GM19438 (cell line): ENCODE measurements at regions not wholly inside any gene's neighbourhood (a gene's known extent, or its start where the extent isn't known, plus 50 kb on each side); places are given as distances from the start of the nearest gene placed in this dataset.
"Not testable (repeated sequence)": the region's sequence is repeated elsewhere in the genome, so short reads cannot be mapped to it uniquely, and the experiment has no call there.

Experiments used
- ATAC-seq: cut with Tn5 transposase; IDR thresholded peaks from one replicate; pipeline ENCODE4 v1.9.1; 2021; ENCODE audit warnings: low read depth; ENCODE audit not compliant: unreplicated experiment

GRCh38 chr5:112566251-112566650 is 147.2 kb upstream of the EPB41L4A start:
- ATAC-seq, result no peak

DNA sequence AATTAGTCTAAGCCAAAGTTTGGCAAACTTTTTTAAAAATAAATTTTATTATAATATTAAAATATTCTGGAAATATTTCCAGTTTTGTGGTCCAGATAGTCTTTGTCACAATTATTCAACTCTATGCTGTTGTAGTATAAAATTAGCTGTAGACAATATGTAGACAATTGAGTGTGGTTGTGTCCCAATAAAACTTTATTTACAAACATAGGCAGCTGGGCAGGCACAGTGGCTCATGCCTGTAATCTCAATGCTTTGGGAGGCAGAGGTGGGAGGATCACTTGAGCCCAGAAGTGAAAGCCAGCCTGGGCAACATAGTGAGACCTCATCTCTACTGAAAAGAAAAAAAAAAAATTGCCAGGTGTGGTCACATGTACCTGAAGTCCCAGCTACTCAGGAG is 150.5 kb upstream of the EPB41L4A start:
- ATAC-seq, result no peak

DNA sequence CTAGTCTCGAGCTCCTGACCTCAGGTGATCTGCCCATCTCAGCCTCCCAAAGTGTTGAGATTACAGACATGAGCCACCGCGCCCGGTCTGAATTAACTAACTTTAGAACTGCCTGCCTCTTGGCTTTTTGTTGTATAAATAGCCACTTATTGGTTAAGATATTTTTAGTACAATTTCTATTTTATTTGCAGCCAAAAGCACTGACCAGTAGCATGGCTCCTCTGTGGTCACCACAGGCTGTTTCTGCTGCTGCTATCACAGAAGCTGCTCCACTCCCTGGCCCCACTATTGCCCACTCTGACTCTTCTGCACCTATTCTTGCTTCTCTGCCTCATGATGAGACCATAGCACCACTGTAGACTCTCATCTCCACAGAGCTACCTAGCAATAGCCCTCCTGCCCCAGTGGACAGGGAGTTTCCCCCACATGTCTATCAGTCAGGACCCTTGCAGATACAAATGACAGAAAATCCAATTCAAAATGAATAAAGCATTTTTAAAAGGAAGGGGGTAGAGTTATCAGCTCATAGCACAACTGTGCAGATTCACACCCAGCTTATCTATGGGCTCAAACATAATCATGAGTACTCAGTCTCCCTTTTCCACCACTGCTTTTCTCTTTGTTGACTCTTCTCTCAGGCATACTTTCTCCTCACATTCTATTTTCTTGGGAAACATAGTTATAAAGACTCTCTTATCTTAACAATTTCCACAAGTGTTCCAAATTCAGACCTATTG is 151.8 kb upstream of the EPB41L4A start:
- ATAC-seq, result no peak

DNA sequence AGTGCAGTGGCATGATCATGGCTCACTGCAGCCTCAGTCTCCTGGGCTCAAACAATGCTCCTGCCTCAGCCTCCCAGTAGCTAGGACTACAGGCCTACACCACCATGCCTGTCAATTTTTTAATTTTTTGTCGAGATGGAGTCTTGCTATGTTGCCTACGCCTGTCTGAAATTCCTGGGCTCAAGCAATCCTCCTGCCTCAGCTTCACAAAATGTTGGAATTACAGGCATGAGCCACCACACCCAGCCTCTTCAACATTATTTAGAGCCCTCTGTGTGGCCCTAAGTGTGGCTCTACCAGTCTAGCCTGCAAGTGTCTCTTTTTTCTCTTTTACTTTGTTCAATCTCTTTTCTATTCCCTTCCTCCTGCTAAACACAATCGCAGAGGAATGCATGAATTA is 154.4 kb upstream of the EPB41L4A start:
- ATAC-seq, result no peak

DNA sequence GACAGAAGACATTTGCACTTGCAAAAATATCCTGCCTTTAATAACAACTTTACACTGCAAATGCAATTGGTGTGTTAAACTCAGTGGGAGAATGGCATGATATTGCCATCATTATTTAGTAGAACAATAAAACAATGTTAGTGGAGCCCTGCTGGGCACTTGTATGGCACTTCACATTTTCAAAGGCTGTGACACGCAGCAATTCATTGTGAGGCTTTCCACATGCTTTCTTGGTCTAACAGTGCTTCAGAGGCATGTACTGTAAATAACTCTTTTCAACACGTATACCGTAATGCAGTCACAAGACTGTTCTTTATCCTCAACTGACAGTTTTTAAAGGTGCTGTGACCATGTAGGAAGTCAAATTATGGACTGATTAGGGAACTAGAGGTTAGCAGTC is 155.5 kb upstream of the EPB41L4A start:
- ATAC-seq, result no peak

- ATAC-seq, result no peak
Observed at GRCh38 chr5:112576298-112576925, 157.3 kb upstream of the EPB41L4A start.

GRCh38 chr5:112579599-112580170 is 158.0 kb upstream of the APC start:
- no peak for ATAC-seq

DNA sequence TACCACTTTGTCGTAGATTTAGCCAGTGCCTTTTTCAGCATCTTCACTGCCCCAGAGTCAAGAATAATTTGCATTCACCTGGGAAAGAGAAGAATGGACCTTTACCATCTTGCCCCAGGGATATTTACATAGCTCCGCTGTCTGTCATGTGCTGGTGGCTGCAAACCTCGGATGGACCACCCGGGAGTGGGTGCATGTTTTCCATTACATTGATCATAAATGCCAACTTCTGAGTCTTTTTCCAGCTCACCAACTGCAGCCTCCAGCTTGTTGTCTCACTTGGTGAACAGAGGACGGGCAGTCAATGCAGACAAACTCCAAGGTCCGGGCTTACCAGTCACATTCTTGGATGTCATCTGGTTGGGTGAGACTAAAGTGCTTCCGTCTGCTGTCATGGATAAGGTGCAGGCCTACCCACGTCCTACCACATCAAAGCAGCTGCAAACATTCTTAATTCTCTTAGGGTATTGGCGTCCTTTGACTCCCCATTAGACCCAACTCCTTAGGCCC is 155.8 kb upstream of the APC start:
- no peak for ATAC-seq

DNA sequence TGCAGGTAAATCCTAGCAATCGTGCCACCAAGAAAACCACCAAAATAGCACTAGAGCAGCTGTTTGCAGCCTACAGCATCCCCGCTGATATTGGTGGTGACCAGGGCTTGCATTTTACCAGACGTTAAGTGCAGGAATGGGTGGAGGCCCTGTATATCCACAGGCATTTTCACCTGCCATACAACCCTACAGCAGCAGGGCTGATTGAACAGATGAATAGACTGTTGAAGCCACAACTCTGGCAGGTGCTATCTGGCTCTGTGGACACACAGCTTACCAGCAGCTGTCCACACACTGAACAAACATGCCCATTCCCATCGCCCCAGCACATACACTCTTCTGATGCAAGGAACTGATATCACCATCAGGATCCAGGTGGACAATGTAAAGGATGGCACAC is 154.5 kb upstream of the APC start:
- ATAC-seq, result no peak

- ATAC-seq, result no peak
Observed at GRCh38 chr5:112584781-112585180, 152.9 kb upstream of the APC start.

- ATAC-seq, result peak; percentile 87
Observed at GRCh38 chr5:112586596-112587062, 151.1 kb upstream of the APC start.

- ATAC-seq, result not testable (repeated sequence)
Observed at GRCh38 chr5:112590858-112591257, 146.8 kb upstream of the APC start.

GRCh38 chr5:112594095-112594850 is 143.4 kb upstream of the APC start:
- no peak for ATAC-seq

GRCh38 chr5:112594941-112595340 is 142.7 kb upstream of the APC start:
- no peak for ATAC-seq

GRCh38 chr5:112597831-112598230 is 139.9 kb upstream of the APC start:
- ATAC-seq, result no peak

DNA sequence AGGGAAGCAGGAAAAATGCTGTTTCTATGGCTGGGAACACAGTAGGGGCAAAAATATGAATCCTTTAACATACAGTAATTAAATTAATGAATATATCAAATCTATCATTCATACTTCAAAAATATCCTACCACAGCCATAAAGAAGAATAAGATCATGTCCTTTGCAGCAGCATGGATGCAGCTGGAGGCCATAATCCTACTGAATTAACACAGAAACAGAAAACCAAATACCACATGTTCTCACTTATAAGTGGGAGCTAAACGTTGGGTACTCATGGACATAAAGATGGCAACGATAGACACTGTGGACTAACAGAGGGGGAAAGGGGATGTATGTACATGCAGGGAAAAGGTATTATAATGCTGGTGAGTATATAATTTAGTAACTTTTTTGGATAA is 137.2 kb upstream of the APC start:
- ATAC-seq, result not testable (repeated sequence)

DNA sequence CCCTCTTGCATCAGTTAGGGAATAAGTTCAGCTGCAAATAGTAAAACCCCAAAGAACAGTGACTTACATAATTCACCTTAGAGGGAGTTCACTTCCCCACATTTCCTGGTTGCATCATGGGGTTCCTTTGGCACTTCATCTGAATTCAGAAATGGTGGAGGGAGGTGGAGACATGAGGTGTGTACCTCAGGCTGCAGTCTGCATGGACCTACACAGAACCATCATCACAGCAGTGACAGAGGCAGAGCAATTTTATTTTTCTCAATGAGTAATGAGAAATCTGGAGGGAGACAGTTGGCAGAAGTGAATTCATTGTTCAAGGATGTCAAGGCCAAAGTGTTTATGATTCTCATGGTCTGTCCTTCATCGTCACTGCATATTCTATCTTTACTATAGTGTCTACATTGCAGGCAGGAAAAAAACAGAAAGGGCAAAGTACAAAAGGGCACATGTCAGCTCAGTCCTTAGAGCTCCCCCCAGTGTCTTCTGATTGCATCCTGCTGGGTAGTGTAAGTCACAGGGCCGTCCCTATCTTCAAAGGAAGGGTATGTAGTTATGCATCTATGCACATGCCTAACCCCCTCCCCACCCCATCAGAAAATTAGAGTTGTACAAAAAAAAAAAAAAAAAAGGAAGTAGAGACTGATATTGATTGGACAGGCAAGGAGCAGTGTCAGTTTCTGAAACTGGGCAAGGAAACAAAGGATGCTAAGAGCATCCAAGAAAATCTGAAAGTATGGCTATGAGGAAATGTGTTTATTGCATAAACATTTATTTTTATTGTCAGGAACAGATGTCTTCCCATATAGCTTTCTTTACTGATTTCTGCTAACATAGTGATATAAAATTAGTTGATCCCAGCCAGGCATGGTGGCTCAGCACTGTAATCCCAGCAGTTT is 132.7 kb upstream of the APC start:
- ATAC-seq, result peak; percentile 80

GRCh38 chr5:112608975-112609374 is 128.7 kb upstream of the APC start:
- ATAC-seq, result no peak

- no peak for ATAC-seq
Observed at GRCh38 chr5:112612663-112613062, 125.0 kb upstream of the APC start.

DNA sequence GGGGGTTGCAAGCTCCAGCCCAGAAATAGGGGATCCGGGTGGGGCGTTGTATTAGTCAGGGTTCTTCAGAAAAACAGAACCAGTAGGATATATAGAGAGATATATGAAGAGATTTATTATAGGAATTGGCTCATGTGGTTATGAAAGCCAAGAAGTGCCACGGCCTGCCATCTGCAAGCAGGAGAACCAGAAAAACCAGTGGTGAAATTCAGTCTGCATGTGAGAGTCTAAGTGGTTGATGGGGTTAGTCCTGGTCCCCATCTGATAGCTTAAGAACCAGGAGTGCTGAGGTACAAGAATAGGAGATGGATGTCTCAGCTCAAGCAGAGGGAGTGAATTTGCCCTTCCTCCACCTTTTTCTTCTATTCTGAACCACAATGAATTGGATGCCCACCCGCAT is 123.4 kb upstream of the APC start:
- no peak for ATAC-seq
